ENCODE measurements at regions not wholly inside any gene's neighbourhood (a gene's known extent, or its start where the extent isn't known, plus 50 kb on each side); places are given as distances from the start of the nearest gene placed in this dataset.

- Histone ChIP-seq H2BK20ac (ENCODE audit: low read depth, low read length) (no peak overlapping the region), H3K27ac (ENCODE audit: insufficient read depth, low read length) (no peak overlapping the region), H3K14ac (replicated peaks; ENCODE audit: low read depth, low read length) (no peak overlapping the region), H2AK5ac (ENCODE audit: low read depth, low read length) (no peak overlapping the region), H3K36me3 (ENCODE audit: control insufficient read depth, insufficient read depth, low read length) (no peaks in the 10 kb centered on the region), H3K9me1 (ENCODE audit: insufficient read depth, low read length) (no peaks in the 10 kb centered on the region), H2BK5ac (ENCODE audit: low read depth, low read length, poor library complexity, severe bottlenecking) (no peak overlapping the region), H3K79me1 (ENCODE audit: low read depth in 1 of 2, low read length in 2 of 2) (no peaks in the 10 kb centered on the region), H3K4me3 (ENCODE audit: insufficient read depth, low read depth, low read length) (no peak overlapping the region), H2AFZ (replicated peaks; ENCODE audit: low read length, poor library complexity) (no peak overlapping the region), H3K9ac (ENCODE audit: low read depth, low read length) (no peak overlapping the region), H4K20me1 (ENCODE audit: insufficient read depth, low read length) (no peaks in the 10 kb centered on the region), H3K23ac (ENCODE audit: low read depth, low read length) (no peak overlapping the region), H3K4ac (ENCODE audit: low read depth, low read length) (no peak overlapping the region), H3K27me3 (ENCODE audit: control insufficient read depth, insufficient read depth, low read length) (no peaks in the 10 kb centered on the region), H3K9me3 (ENCODE audit: control insufficient read depth, insufficient read depth, low read length) (peaks cover 2% of the 10 kb centered on the region), H4K91ac (ENCODE audit: insufficient read depth, low read depth, low read length) (no peak overlapping the region), H3K18ac (ENCODE audit: low read depth, low read length) (no peak overlapping the region), H3K4me2 (ENCODE audit: low read depth, low read length) (no peak overlapping the region), H4K8ac (ENCODE audit: low read depth in 2 of 2, low read length in 2 of 2) (no peak overlapping the region), H3K4me1 (ENCODE audit: control insufficient read depth, insufficient read depth, low read length) (no peaks in the 10 kb centered on the region), H2BK120ac (ENCODE audit: low read depth, low read length) (no peak overlapping the region), H4K5ac (ENCODE audit: low read depth, low read length) (no peak overlapping the region), H3K56ac (ENCODE audit: extremely low read depth, insufficient read depth, low read length) (no peak overlapping the region), H2AK9ac (replicated peaks; ENCODE audit: low read depth, low read length, poor library complexity) (no peak overlapping the region), H2BK15ac (ENCODE audit: low read depth, low read length) (no peak overlapping the region)
- TF ChIP-seq POLR2A (IDR thresholded peaks at IDR 0.05; ENCODE audit: low read depth, low read length) = no peak
- no peak for TF ChIP-seq CTCF (conservative IDR thresholded peaks at IDR 0.05; ENCODE audit: low read depth, low read length)
- no peak for TF ChIP-seq ELK1 (IDR thresholded peaks at IDR 0.05; ENCODE audit: borderline replicate concordance, low read depth, low read length)
- no peak for TF ChIP-seq FOS (IDR thresholded peaks at IDR 0.05; ENCODE audit: low read depth, low read length)
- TF ChIP-seq RCOR1 (IDR thresholded peaks at IDR 0.05; ENCODE audit: insufficient replicate concordance, low read length) = no peak
- TF ChIP-seq NFE2L2 (IDR thresholded peaks at IDR 0.05; ENCODE audit: low read depth, low read length) = no peak
- no peak for TF ChIP-seq RAD21 (IDR thresholded peaks at IDR 0.05; ENCODE audit: low read length)
- TF ChIP-seq MXI1 (IDR thresholded peaks at IDR 0.05; ENCODE audit: borderline replicate concordance, low read depth, low read length) = no peak
- no peak for TF ChIP-seq CHD1 (IDR thresholded peaks at IDR 0.05; ENCODE audit: low read depth, low read length)
- TF ChIP-seq BHLHE40 (IDR thresholded peaks at IDR 0.05; ENCODE audit: low read depth, low read length) = no peak
- TF ChIP-seq MAZ (IDR thresholded peaks at IDR 0.05; ENCODE audit: borderline replicate concordance, low read depth, low read length) = no peak
- no peak for TF ChIP-seq USF2 (IDR thresholded peaks at IDR 0.05; ENCODE audit: low read depth, low read length)
- no peak for TF ChIP-seq RFX5 (IDR thresholded peaks at IDR 0.05; ENCODE audit: low read depth, low read length)
- TF ChIP-seq MAFK (IDR thresholded peaks at IDR 0.05; ENCODE audit: low read depth, low read length) = no peak
- TF ChIP-seq SMC3 (IDR thresholded peaks at IDR 0.05; ENCODE audit: low read depth, low read length) = no peak
- ChIA-PET CTCF (no interaction called here), POLR2A (ENCODE audit: unreplicated experiment) (no interaction called here)
- no CpG with 5 or more reads among the region's 2 CpGs for WGBS, 2 experiments (ENCODE audit: extremely low coverage in 2 of 2, insufficient read length in 1 of 2)
- no peak for DNase-seq
- in situ Hi-C loops (cut with MboI; ENCODE audit: low sequenced_read_pairs) (no loop called here), intact Hi-C loops (cut with micrococcal nuclease) (no loop called here), dilution Hi-C loops (cut with HindIII; ENCODE audit: low sequenced_read_pairs, unreplicated experiment) (no loop called here)
- no peak for ATAC-seq (ENCODE audit: low read depth)
- no TSS peak for BruUV-seq (replicated peaks)
These were observed 538.6 kb upstream of the PBX1 start for GRCh38 chr1:164020391-164020790.

Data from IMR-90 (cell line).